Sigmoid colon (tissue), 6 donors: ENCODE measurements at regions not wholly inside any gene's neighbourhood (a gene's known extent, or its start where the extent isn't known, plus 50 kb on each side); places are given as distances from the start of the nearest gene placed in this dataset.

Source experiments
- DNase-seq: peaks from one replicate; pipeline ENCODE4 v3.0.0-alpha.2; 2019
- H3K27ac ChIP-seq, 4 donors: fragments of 200-600 bp; sonication (generic); one replicate each; pipeline ENCODE4 v1.5.1; 2016 to 2019; ENCODE audit warnings: mild to moderate bottlenecking in 1 of 4
- H3K27me3 ChIP-seq, 3 donors: fragments of 200-600 bp; sonication (generic); one replicate each; pipeline ENCODE4 v1.5.1; 2019; ENCODE audit warnings: mild to moderate bottlenecking in 1 of 3
- H3K36me3 ChIP-seq, 4 donors: fragments of 200-600 bp; sonication (generic); one replicate each; pipeline ENCODE4 v1.5.1; 2016 to 2019
- H3K4me1 ChIP-seq, 4 donors: fragments of 200-600 bp; sonication (generic); one replicate each; pipeline ENCODE4 v1.5.1; 2017 to 2019
- H3K4me3 ChIP-seq, 4 donors: fragments of 200-600 bp; sonication (generic); one replicate each; pipeline ENCODE4 v1.5.1; 2017 to 2019; ENCODE audit warnings: mild to moderate bottlenecking in 2 of 4, moderate library complexity in 1 of 4
- H3K9me3 ChIP-seq, 4 donors: fragments of 200-600 bp in 3 of 4; sonication (generic) in 3 of 4; one replicate each; pipeline versions ENCODE4 v1.5.1 to v1.6.1; 2013 to 2019
- EP300 ChIP-seq, 4 donors: sonication (generic); formaldehyde crosslinking; IDR thresholded peaks; one replicate each; pipeline ENCODE4 v1.6.1; 2017; ENCODE audit warnings: antibody characterized with exemption in 4 of 4
- POLR2A ChIP-seq, 2 donors: fragments of 450-650 bp; IDR thresholded peaks; one replicate each; pipeline ENCODE4 v1.6.1; 2016; ENCODE audit warnings: antibody characterized with exemption in 2 of 2, mild to moderate bottlenecking in 2 of 2, moderate library complexity in 2 of 2
- POLR2AphosphoS5 ChIP-seq, 4 donors: sonication (generic); formaldehyde crosslinking; IDR thresholded peaks; one replicate each; pipeline ENCODE4 v1.6.1; 2017; ENCODE audit warnings: antibody characterized with exemption in 4 of 4
- WGBS, 2 donors: extraction: QIAGEN DNeasy Blood & Tissue Kit; methylation state at CpG; one replicate each; pipeline ENCODE4 v1.1.7; 2013; 5-methylcytosine and 5-hydroxymethylcytosine counted together
- intact Hi-C: fragments of 100-400 bp; cut with DNase I; formaldehyde crosslinking; loops from one replicate; pipeline ENCODE4 v1.15.1; 2023
- TF ChIP-seq, protein P1 (sequence below), 4 experiments: fragments of 450-650 bp in 3 of 4; fragments of 200-600 bp in 1 of 4; IDR thresholded peaks; one replicate each; pipeline ENCODE4 v1.5.1; 2016 to 2019; ENCODE audit warnings: antibody characterized with exemption in 4 of 4, mild to moderate bottlenecking in 3 of 4, moderate library complexity in 2 of 4
- donor health status: healthy with polysubstance abuse.
- donor health status: healthy.

DNA sequence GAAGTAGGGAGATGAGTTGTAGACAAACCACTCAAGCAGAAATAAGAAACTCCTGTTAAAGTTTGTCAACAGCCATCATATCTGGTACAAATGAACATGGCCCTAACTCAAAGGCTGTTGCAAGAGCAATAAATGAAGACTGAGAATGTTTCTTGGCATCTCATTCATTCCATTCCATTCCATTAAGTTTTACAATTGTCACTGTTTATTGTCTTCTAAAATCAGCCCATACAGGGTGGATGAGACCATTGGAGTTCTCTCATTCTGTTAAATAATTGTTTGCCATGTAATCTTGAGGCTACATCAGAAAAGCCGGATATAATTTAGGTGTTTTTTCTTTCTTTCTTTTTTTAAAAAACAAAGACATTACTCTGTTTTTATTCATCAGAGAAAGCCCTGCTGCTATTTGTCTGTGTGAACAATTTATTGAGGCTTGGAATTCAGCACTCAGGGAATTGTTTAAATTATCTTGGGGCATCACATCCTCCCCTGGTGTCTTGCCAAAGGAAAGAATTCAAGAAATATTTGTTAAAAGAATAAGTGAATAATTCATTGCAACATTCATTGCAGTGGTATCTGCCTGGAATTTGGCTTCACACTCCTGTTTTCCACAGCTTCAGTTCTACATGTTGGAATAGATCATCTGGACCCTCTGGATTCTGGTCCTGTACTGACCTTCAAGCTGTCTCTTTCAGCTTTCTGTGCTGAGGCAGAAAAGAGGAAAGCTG lies 604.5 kb downstream of the PLPP3 start:
- 75 to 79% methylated on average over 1 of the region's 1 CpG for WGBS, 2 donors
- peak in 3 of 4 donors; percentile 43 to 82 (median 77) for TF ChIP-seq POLR2AphosphoS5 (IDR thresholded peaks at IDR 0.05)
- TF ChIP-seq EP300 (IDR thresholded peaks at IDR 0.05) = no peak
- Histone ChIP-seq H3K9me3 (no peaks in the 10 kb centered on the region), H3K4me1 (peaks cover 0 to 19% (median 18%) of the 10 kb centered on the region in 4 donors), H3K36me3 (no peaks in the 10 kb centered on the region), H3K4me3 (no peak overlapping the region), H3K27me3 (no peaks in the 10 kb centered on the region), H3K27ac (peak overlapping the region in 3 of 4 donors; percentile 49 to 70 (median 51))
- DNase-seq = no peak
- intact Hi-C loops = no loop called here

- no peak overlapping the region for H3K4me3 ChIP-seq
- no peaks in the 10 kb centered on the region for H3K36me3 ChIP-seq
- no peak overlapping the region for H3K27ac ChIP-seq
- H3K9me3 ChIP-seq = no peaks in the 10 kb centered on the region
- no peaks in the 10 kb centered on the region for H3K27me3 ChIP-seq
- DNase-seq = no peak
- H3K4me1 ChIP-seq = peaks cover 0 to 26% (median 19%) of the 10 kb centered on the region in 4 donors
- intact Hi-C loops = no loop called here
- TF ChIP-seq POLR2A (IDR thresholded peaks at IDR 0.05) (no peak), EP300 (IDR thresholded peaks at IDR 0.05) (no peak), POLR2AphosphoS5 (IDR thresholded peaks at IDR 0.05) (no peak)
- TF ChIP-seq, protein P1, sequence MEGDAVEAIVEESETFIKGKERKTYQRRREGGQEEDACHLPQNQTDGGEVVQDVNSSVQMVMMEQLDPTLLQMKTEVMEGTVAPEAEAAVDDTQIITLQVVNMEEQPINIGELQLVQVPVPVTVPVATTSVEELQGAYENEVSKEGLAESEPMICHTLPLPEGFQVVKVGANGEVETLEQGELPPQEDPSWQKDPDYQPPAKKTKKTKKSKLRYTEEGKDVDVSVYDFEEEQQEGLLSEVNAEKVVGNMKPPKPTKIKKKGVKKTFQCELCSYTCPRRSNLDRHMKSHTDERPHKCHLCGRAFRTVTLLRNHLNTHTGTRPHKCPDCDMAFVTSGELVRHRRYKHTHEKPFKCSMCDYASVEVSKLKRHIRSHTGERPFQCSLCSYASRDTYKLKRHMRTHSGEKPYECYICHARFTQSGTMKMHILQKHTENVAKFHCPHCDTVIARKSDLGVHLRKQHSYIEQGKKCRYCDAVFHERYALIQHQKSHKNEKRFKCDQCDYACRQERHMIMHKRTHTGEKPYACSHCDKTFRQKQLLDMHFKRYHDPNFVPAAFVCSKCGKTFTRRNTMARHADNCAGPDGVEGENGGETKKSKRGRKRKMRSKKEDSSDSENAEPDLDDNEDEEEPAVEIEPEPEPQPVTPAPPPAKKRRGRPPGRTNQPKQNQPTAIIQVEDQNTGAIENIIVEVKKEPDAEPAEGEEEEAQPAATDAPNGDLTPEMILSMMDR (IDR thresholded peaks at IDR 0.05) = no peak
These were observed 608.7 kb downstream of the PLPP3 start for GRCh38 chr1:55970526-55971110.

DNA sequence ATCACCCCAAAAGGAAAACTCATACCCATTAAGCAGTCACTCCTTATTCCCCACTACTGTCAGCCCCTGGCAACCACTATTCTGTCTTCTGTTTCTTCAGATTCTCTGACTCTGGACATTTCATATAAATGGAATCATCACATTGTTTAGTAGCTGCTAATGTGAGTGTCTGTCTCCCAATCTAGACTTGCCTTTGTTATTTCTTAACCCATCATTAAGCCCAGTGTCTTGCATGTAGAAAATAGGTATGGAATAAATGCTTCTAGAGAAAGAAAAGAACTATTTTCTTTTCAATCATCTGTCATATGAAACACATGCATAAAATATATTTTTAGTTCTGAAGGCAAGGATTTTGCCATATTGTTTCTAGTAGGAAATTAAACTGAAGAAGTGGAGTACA lies 610.0 kb downstream of the PLPP3 start:
- H3K27ac ChIP-seq = no peak overlapping the region
- intact Hi-C loops = no loop called here
- no peaks in the 10 kb centered on the region for H3K36me3 ChIP-seq
- H3K27me3 ChIP-seq = no peaks in the 10 kb centered on the region
- peaks cover 0 to 14% (median 7%) of the 10 kb centered on the region in 4 donors for H3K4me1 ChIP-seq
- TF ChIP-seq, protein P1 (IDR thresholded peaks at IDR 0.05) = no peak
- TF ChIP-seq POLR2AphosphoS5 (IDR thresholded peaks at IDR 0.05) (no peak), EP300 (IDR thresholded peaks at IDR 0.05) (no peak), POLR2A (IDR thresholded peaks at IDR 0.05) (no peak)
- no peak overlapping the region for H3K4me3 ChIP-seq
- no peaks in the 10 kb centered on the region for H3K9me3 ChIP-seq
- DNase-seq = no peak

DNA sequence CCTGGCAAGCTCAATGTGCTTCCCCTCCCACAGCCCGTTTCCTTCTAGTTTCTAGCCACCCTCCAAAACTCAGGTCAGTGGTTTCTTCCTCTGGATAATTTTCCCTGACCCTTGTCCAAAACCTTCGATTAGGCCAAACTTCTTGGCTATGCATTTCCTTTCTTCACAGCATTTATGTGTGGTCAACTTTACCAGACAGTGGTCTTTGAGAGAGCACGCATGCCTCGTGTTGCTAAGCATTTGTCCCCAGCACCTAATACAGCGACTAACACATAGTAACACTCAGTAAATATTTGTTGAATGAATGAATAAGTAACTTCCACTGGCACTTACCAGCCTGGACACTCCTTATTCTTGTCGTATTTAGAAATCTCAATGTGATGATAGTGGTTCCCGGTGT lies 610.7 kb downstream of the PLPP3 start:
- TF ChIP-seq POLR2AphosphoS5 (IDR thresholded peaks at IDR 0.05) = no peak
- TF ChIP-seq POLR2A (IDR thresholded peaks at IDR 0.05) = no peak
- TF ChIP-seq EP300 (IDR thresholded peaks at IDR 0.05) = no peak
- TF ChIP-seq, protein P1 (IDR thresholded peaks at IDR 0.05) = no peak
- Histone ChIP-seq H3K4me3 (no peak overlapping the region), H3K4me1 (peaks cover 0 to 8% (median 2%) of the 10 kb centered on the region in 4 donors), H3K27me3 (no peaks in the 10 kb centered on the region), H3K36me3 (no peaks in the 10 kb centered on the region), H3K9me3 (no peaks in the 10 kb centered on the region), H3K27ac (no peak overlapping the region)
- WGBS, 2 donors = 64 to 78% methylated on average over 7 of the region's 7 CpGs
- no peak for DNase-seq
- intact Hi-C loops = no loop called here

DNA sequence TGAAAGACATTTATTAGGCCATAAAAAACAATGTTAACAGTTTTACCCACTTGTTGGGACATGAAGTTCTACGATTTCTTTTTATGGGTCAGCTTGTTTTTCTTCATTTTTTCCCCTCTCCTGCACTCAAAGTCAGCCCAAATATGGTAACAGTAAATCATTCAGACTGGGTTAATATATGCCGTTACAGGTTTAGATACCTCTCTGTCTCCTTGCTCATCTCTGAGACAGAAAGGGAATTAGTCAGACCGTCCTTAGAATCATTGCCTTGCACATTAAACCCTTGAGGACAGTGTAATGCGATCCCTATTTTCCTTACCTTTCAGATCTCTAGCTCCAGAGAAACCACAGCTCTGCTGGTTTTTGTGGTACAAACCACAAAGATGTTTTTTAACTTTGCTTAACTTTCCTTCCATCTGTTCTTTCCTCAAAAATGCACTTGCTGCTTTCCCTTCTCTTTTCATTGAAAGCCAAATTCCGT lies 613.3 kb downstream of the PLPP3 start:
- TF ChIP-seq POLR2AphosphoS5 (IDR thresholded peaks at IDR 0.05) = no peak
- TF ChIP-seq POLR2A (IDR thresholded peaks at IDR 0.05) = no peak
- TF ChIP-seq EP300 (IDR thresholded peaks at IDR 0.05) = no peak
- TF ChIP-seq, protein P1 (IDR thresholded peaks at IDR 0.05) = no peak
- 44 to 65% methylated on average over 5 of the region's 5 CpGs for WGBS, 2 donors
- H3K27ac ChIP-seq = no peak overlapping the region
- H3K36me3 ChIP-seq = no peaks in the 10 kb centered on the region
- no peak for DNase-seq
- H3K4me3 ChIP-seq = no peak overlapping the region
- intact Hi-C loops = no loop called here
- no peaks in the 10 kb centered on the region for H3K9me3 ChIP-seq
- H3K27me3 ChIP-seq = no peaks in the 10 kb centered on the region
- peaks cover 0 to 8% (median 2%) of the 10 kb centered on the region in 4 donors for H3K4me1 ChIP-seq
